HepG2 (cell line): ENCODE measurements at regions not wholly inside any gene's neighbourhood (a gene's known extent, or its start where the extent isn't known, plus 50 kb on each side); places are given as distances from the start of the nearest gene placed in this dataset.

ENCODE experiments used
- CHD2 ChIP-seq: IDR thresholded peaks from 2 replicates; pipeline ENCODE4 v1.6.1; 2011; ENCODE audit warnings: low read depth, low read length, improper control_type of control experiment
- CTCF ChIP-seq: sonication (generic); formaldehyde crosslinking; IDR thresholded peaks from 2 replicates; pipeline ENCODE4 v1.5.0; 2020; ENCODE audit warnings: mild to moderate bottlenecking, missing genetic modification reagents, moderate library complexity
- JUNB ChIP-seq: sonication (generic); formaldehyde crosslinking; IDR thresholded peaks from 2 replicates; pipeline ENCODE4 v1.8.0; 2022; ENCODE audit warnings: missing genetic modification reagents, mild to moderate bottlenecking, borderline replicate concordance

GRCh38 chr1:163781146-163781545 is 459.4 kb downstream of the NUF2 start:
- TF ChIP-seq CHD2, result no peak
- TF ChIP-seq JUNB, result no peak
- TF ChIP-seq CTCF (CRISPR knock-in tag), result no peak
